Endothelial cell of umbilical vein (primary cell): ENCODE measurements at regions not wholly inside any gene's neighbourhood (a gene's known extent, or its start where the extent isn't known, plus 50 kb on each side); places are given as distances from the start of the nearest gene placed in this dataset.

ENCODE experiments used
- BruUV-seq: library from RNA; stranded (reverse); fragments of 400-500 nt; replicated peaks from 2 replicates; lab custom pipeline; 2021; lab: Mats Ljungman, UMichigan
- CTCF ChIA-PET: fragments of 300-600, 350-600 bp; sonication (Branson Sonifier 250); formaldehyde crosslinking; loops from one replicate; lab custom pipeline; 2021; ENCODE audit warnings: antibody characterized with exemption, inconsistent platforms; lab: Charles Lee
- POLR2A ChIA-PET: fragments of 300-600, 350-600 bp; sonication (Branson Sonifier 250); formaldehyde crosslinking; loops from one replicate; lab custom pipeline; 2021; ENCODE audit warnings: antibody characterized with exemption, inconsistent platforms; lab: Charles Lee
- DNase-seq: peaks from one replicate; pipeline ENCODE4 v3.0.0-alpha.2; 2011; ENCODE audit warnings: low read depth, low spot score
- FAIRE-seq: peaks from 2 replicates; lab custom pipeline; 2011; peaks lifted over from hg19 to GRCh38; lab: Jason Lieb, UNC
- H2AFZ ChIP-seq: 2 replicates; pipeline ENCODE4 v1.6.0; 2012; ENCODE audit warnings: low read depth, low read length, control low read depth, inconsistent platforms
- H3K27ac ChIP-seq: 2 replicates; pipeline ENCODE4 v1.5.1; 2011; ENCODE audit warnings: low read depth, mild to moderate bottlenecking, control low read depth, low read length, moderate library complexity; ENCODE audit not compliant: insufficient read depth
- H3K27me3 ChIP-seq, 2 experiments: 2 replicates each; pipeline versions ENCODE4 v1.6.0 to v1.6.1; 2011; ENCODE audit warnings: low read length in 2 of 2, mixed read lengths in 1 of 2; ENCODE audit not compliant: control insufficient read depth in 2 of 2, insufficient read depth in 2 of 2
- H3K36me3 ChIP-seq, 2 experiments: 2 replicates in 1 of 2; 3 replicates in 1 of 2; pipeline ENCODE4 v1.5.1; 2011; ENCODE audit warnings: low read length in 2 of 2, mild to moderate bottlenecking in 1 of 2, moderate library complexity in 1 of 2; ENCODE audit not compliant: control insufficient read depth in 2 of 2, insufficient read depth in 2 of 2; ENCODE audit errors: extremely low read depth in 1 of 2
- H3K4me1 ChIP-seq: 3 replicates; pipeline ENCODE4 v1.5.1; 2011; ENCODE audit warnings: mild to moderate bottlenecking, low read length; ENCODE audit not compliant: control insufficient read depth, insufficient read depth; ENCODE audit errors: extremely low read depth
- H3K4me2 ChIP-seq: 2 replicates; pipeline ENCODE4 v1.6.1; 2011; ENCODE audit warnings: low read length, control low read depth, mixed read lengths; ENCODE audit not compliant: insufficient read depth
- H3K4me3 ChIP-seq, 3 experiments: fragments of 200-600 bp in 1 of 3; sonication (generic), shearing (Covaris generic) in 1 of 3; replicated peaks in 1 of 3; 2 replicates each; pipeline ENCODE4 v1.5.1; 2011 to 2016; ENCODE audit warnings: control low read depth in 3 of 3, low read length in 3 of 3, mild to moderate bottlenecking in 2 of 3, inconsistent platforms in 1 of 3, low read depth in 1 of 3, moderate library complexity in 1 of 3; ENCODE audit not compliant: insufficient read depth in 1 of 3
- H3K79me2 ChIP-seq: 2 replicates; pipeline ENCODE4 v1.6.0; 2012; ENCODE audit warnings: low read length, inconsistent platforms; ENCODE audit not compliant: control insufficient read depth, insufficient read depth
- H3K9ac ChIP-seq: replicated peaks from 2 replicates; pipeline ENCODE3; 2011; ENCODE audit warnings: low read length, control low read depth; ENCODE audit not compliant: insufficient read depth; ENCODE audit errors: extremely low read depth
- H3K9me1 ChIP-seq: replicated peaks from 3 replicates; pipeline ENCODE4 v1.6.0; 2011; ENCODE audit warnings: mild to moderate bottlenecking, low read length; ENCODE audit not compliant: control insufficient read depth, insufficient read depth; ENCODE audit errors: extremely low read depth
- H3K9me3 ChIP-seq: replicated peaks from 2 replicates; pipeline ENCODE4 v1.5.1; 2012; ENCODE audit warnings: low read length, inconsistent platforms; ENCODE audit not compliant: control insufficient read depth, insufficient read depth
- H4K20me1 ChIP-seq: replicated peaks from 2 replicates; pipeline ENCODE3; 2011; ENCODE audit warnings: mild to moderate bottlenecking, low read length; ENCODE audit not compliant: control insufficient read depth, insufficient read depth; ENCODE audit errors: extremely low read depth
- EZH2 ChIP-seq: IDR thresholded peaks from 2 replicates; pipeline ENCODE4 v1.6.1; 2012; ENCODE audit warnings: borderline replicate concordance, low read depth, mild to moderate bottlenecking, moderate library complexity, low read length, inconsistent platforms; ENCODE audit not compliant: severe bottlenecking
- FOS ChIP-seq: IDR thresholded peaks from 2 replicates; pipeline ENCODE4 v1.6.1; 2011; ENCODE audit warnings: mild to moderate bottlenecking, low read length, moderate library complexity, borderline replicate concordance; ENCODE audit not compliant: insufficient read depth
- GATA2 ChIP-seq: IDR thresholded peaks from 2 replicates; pipeline ENCODE4 v1.7.0; 2011; ENCODE audit warnings: low read depth, mild to moderate bottlenecking, moderate library complexity, mixed read lengths, low read length; ENCODE audit not compliant: insufficient read length, insufficient read depth
- JUN ChIP-seq: IDR thresholded peaks from 2 replicates; pipeline ENCODE4 v1.6.1; 2011; ENCODE audit warnings: borderline replicate concordance, low read depth; ENCODE audit not compliant: insufficient read length, insufficient read depth
- MYC ChIP-seq: IDR thresholded peaks from one replicate; pipeline ENCODE4 v1.6.1; 2011; ENCODE audit warnings: mild to moderate bottlenecking, low read depth, low read length
- POLR2A ChIP-seq: IDR thresholded peaks from 2 replicates; pipeline ENCODE4 v1.6.1; 2012; ENCODE audit warnings: low read depth, mild to moderate bottlenecking, control low read depth, low read length
- POLR2AphosphoS5 ChIP-seq: IDR thresholded peaks from 2 replicates; pipeline ENCODE4 v1.6.1; 2012; ENCODE audit warnings: low read depth, mild to moderate bottlenecking, control low read depth, low read length, moderate library complexity; ENCODE audit not compliant: insufficient read depth
- dilution Hi-C: fragments of 300-500 bp; cut with MboI; formaldehyde crosslinking; loops from one replicate; pipeline ENCODE4 v1.15.0; 2019; ENCODE audit warnings: low sequenced_read_pairs; ENCODE audit not compliant: extremely low pct_ligation_motif_present
- intact Hi-C: fragments of 100-400 bp; cut with micrococcal nuclease; formaldehyde crosslinking; loops from one replicate; pipeline ENCODE4 v1.10.0; 2022
- TF ChIP-seq, protein P1 (sequence below), 2 donors: IDR thresholded peaks; 1 replicate in 1 of 2; 2 replicates in 1 of 2; pipeline ENCODE4 v1.5.1; 2011; ENCODE audit warnings: low read length in 2 of 2, mild to moderate bottlenecking in 2 of 2, moderate library complexity in 2 of 2, control low read depth in 1 of 2, inconsistent platforms in 1 of 2, low read depth in 1 of 2; ENCODE audit not compliant: insufficient read depth in 1 of 2; ENCODE audit errors: extremely low read depth in 1 of 2
- TF ChIP-seq, protein P2 (sequence below): IDR thresholded peaks from 2 replicates; pipeline ENCODE4 v1.6.1; 2011; ENCODE audit not compliant: insufficient read depth, insufficient read length

DNA sequence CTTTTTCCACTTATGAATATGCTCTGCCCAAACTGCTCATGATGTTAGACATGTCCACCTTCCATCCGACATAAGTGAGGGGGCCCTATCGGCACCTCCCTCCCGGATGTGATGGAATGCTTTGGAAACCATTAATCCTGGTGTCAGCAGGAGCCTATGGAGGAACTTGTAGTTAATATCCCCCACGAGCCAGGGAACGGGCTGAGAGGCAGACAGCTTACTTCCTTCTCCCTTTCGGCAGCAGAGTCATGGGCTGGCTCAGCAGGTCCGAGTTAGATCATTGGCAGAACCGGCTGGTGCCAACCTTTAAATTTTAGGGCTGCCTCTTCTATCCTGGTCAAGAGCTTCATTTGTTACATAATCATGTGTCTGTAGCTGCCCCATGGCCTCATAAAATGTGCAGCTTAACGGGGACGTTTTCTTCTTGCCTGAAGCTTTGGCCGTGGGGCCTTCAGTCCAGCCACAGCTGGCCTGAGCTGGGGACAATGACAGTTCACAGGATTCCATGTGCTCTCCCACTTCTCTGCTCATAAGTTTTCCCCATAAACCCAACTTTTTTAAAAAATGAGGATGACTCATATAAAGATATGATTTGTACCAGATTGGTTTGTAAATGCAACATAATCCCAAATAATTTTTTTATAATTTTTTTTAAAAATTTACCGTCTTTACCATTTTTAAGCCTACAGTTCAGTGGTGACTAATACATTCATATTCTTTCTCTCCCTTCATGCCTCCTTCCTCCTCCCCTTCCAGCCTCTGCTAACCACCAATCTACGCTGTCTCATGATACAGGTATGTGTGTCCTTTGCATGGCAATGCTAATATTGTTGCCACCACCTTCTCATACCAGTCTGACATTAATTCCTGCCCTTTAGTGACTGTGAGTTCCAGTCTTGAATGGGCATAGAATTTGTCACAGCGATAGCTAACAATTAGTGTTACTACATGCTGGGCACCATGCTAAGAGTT, 62.2 kb upstream of the RGMA start:
- BruUV-seq = no TSS peak
- FAIRE-seq = no peak
- no peaks in the 10 kb centered on the region for H3K36me3 ChIP-seq
- H3K27me3 ChIP-seq = no peaks in the 10 kb centered on the region
- no peak for TF ChIP-seq EZH2
- no peak for TF ChIP-seq POLR2AphosphoS5
- no peak for TF ChIP-seq GATA2
- no peak overlapping the region for H3K4me3 ChIP-seq
- ChIA-PET POLR2A (no interaction called here), CTCF (no interaction called here)
- dilution Hi-C loops (no loop called here), intact Hi-C loops (no loop called here)
- no peak for DNase-seq
- H3K27ac ChIP-seq = no peak overlapping the region
- no peaks in the 10 kb centered on the region for H3K4me1 ChIP-seq
- no peak overlapping the region for H2AFZ ChIP-seq
- peaks cover 2% of the 10 kb centered on the region for H3K9me3 ChIP-seq
- no peak overlapping the region for H3K4me2 ChIP-seq
- no peak overlapping the region for H3K9ac ChIP-seq
- H4K20me1 ChIP-seq = no peaks in the 10 kb centered on the region
- no peaks in the 10 kb centered on the region for H3K9me1 ChIP-seq
- H3K79me2 ChIP-seq = no peaks in the 10 kb centered on the region

DNA sequence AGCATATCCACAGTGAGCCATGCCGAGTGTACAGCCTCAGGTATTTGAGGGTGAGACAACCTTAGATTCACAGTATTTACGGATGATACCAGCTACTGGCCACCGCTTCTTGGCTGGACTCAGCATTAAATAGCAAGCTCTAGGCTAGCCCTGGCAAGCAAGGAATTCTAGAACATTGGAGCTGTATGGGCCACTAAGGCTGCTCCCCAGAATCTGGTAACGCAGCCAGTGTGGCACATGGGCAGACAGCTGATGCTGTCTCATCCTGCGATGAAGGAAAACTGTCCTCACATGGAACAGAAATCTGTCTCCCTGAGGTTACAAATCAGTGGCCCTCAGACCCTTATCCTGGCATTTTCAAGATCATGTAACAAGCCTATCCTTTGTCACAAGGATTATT, 57.6 kb upstream of the RGMA start:
- intact Hi-C loops = no loop called here
- Histone ChIP-seq H2AFZ (no peak overlapping the region), H3K4me3 (no peak overlapping the region), H3K4me2 (no peak overlapping the region), H3K9me3 (peaks cover 2% of the 10 kb centered on the region), H3K4me1 (no peaks in the 10 kb centered on the region), H3K27me3 (no peaks in the 10 kb centered on the region), H3K36me3 (no peaks in the 10 kb centered on the region), H3K9me1 (no peaks in the 10 kb centered on the region), H3K9ac (no peak overlapping the region), H3K27ac (no peak overlapping the region), H4K20me1 (no peaks in the 10 kb centered on the region), H3K79me2 (no peaks in the 10 kb centered on the region)
- FAIRE-seq (no peak), DNase-seq (no peak)
- dilution Hi-C loops = no loop called here
- POLR2A ChIA-PET = interaction anchor here (0.6 kb wide), 1 partner anchor 753 kb away, joined by 6 read pairs; no protein-coding TSS in a partner anchor
- BruUV-seq = no TSS peak
- no peak for TF ChIP-seq POLR2A
- TF ChIP-seq, protein P1, sequence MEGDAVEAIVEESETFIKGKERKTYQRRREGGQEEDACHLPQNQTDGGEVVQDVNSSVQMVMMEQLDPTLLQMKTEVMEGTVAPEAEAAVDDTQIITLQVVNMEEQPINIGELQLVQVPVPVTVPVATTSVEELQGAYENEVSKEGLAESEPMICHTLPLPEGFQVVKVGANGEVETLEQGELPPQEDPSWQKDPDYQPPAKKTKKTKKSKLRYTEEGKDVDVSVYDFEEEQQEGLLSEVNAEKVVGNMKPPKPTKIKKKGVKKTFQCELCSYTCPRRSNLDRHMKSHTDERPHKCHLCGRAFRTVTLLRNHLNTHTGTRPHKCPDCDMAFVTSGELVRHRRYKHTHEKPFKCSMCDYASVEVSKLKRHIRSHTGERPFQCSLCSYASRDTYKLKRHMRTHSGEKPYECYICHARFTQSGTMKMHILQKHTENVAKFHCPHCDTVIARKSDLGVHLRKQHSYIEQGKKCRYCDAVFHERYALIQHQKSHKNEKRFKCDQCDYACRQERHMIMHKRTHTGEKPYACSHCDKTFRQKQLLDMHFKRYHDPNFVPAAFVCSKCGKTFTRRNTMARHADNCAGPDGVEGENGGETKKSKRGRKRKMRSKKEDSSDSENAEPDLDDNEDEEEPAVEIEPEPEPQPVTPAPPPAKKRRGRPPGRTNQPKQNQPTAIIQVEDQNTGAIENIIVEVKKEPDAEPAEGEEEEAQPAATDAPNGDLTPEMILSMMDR (IDR thresholded peaks at IDR 0.05; ENCODE audit: extremely low read depth in 1 of 2, insufficient read depth in 1 of 2, low read depth in 1 of 2, low read length in 2 of 2) = no peak
- no peak for TF ChIP-seq MYC
- no peak for TF ChIP-seq POLR2AphosphoS5
- TF ChIP-seq, protein P2, sequence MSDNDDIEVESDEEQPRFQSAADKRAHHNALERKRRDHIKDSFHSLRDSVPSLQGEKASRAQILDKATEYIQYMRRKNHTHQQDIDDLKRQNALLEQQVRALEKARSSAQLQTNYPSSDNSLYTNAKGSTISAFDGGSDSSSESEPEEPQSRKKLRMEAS = no peak
- no peak for TF ChIP-seq EZH2
- no peak for TF ChIP-seq FOS
- no peak for TF ChIP-seq GATA2
- no peak for TF ChIP-seq JUN
- CTCF ChIA-PET = no interaction called here
